ENCODE measurements at regions not wholly inside any gene's neighbourhood (a gene's known extent, or its start where the extent isn't known, plus 50 kb on each side); places are given as distances from the start of the nearest gene placed in this dataset.
A peak's percentile ranks its signal among the peaks of the same experiment; 100 is the strongest.

- H3K4me1 ChIP-seq, result no peaks in the 10 kb centered on the region
- no peaks in the 10 kb centered on the region for H3K27me3 ChIP-seq
- H3K27ac ChIP-seq, result no peak overlapping the region
- TF ChIP-seq, protein P1, sequence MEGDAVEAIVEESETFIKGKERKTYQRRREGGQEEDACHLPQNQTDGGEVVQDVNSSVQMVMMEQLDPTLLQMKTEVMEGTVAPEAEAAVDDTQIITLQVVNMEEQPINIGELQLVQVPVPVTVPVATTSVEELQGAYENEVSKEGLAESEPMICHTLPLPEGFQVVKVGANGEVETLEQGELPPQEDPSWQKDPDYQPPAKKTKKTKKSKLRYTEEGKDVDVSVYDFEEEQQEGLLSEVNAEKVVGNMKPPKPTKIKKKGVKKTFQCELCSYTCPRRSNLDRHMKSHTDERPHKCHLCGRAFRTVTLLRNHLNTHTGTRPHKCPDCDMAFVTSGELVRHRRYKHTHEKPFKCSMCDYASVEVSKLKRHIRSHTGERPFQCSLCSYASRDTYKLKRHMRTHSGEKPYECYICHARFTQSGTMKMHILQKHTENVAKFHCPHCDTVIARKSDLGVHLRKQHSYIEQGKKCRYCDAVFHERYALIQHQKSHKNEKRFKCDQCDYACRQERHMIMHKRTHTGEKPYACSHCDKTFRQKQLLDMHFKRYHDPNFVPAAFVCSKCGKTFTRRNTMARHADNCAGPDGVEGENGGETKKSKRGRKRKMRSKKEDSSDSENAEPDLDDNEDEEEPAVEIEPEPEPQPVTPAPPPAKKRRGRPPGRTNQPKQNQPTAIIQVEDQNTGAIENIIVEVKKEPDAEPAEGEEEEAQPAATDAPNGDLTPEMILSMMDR (IDR thresholded peaks at IDR 0.05), result no peak
- no peak for TF ChIP-seq POLR2A (IDR thresholded peaks at IDR 0.05)
- TF ChIP-seq POLR2AphosphoS5 (IDR thresholded peaks at IDR 0.05), result no peak
- TF ChIP-seq EP300 (IDR thresholded peaks at IDR 0.05; ENCODE audit: low read depth), result no peak
- in situ Hi-C loops (cut with MboI; ENCODE audit: low pct_ligation_motif_present in 1 of 4, low pct_unique_long_range_greater_than_20kb in 1 of 4, low sequenced_read_pairs in 3 of 4) (no loop called here), intact Hi-C loops (cut with DNase I; ENCODE audit: low total_unique reads) (no loop called here)
- H3K9me3 ChIP-seq, result no peaks in the 10 kb centered on the region
- H3K36me3 ChIP-seq, result no peaks in the 10 kb centered on the region
- 63 to 77% methylated on average over 5 of the region's 5 CpGs for WGBS, 2 donors (ENCODE audit: low coverage in 1 of 2)
- no peak overlapping the region for H3K4me3 ChIP-seq
- DNase-seq, result no peak
These were observed 111.7 kb upstream of the STARD3NL start for GRCh38 chr7:38066391-38066790.

DNA sequence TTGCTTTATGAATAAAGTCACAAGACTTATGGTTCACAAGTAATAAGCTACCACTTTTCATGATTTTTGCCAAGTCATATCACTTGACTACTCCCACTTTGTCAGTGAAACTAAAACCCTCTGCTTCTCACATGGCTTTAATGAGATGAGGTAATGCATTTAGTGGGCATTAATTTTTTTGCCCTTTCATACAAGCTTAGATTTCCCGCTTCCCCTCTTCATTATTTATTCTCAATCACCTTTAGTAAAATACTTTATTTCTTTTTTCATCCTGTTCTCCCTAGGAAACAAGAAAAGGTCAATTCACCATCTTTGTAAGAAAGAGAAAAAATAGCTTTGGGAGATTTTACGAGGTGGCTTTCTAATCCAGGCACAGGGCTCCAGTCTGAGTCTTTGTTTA, 109.6 kb upstream of the STARD3NL start:
- intact Hi-C loops (cut with DNase I; ENCODE audit: low total_unique reads), result no loop called here
- Histone ChIP-seq H3K4me3 (no peak overlapping the region), H3K9me3 (no peaks in the 10 kb centered on the region), H3K4me1 (no peaks in the 10 kb centered on the region), H3K27me3 (no peaks in the 10 kb centered on the region), H3K36me3 (no peaks in the 10 kb centered on the region), H3K27ac (no peak overlapping the region)
- in situ Hi-C loops (cut with MboI; ENCODE audit: low pct_ligation_motif_present in 1 of 4, low pct_unique_long_range_greater_than_20kb in 1 of 4, low sequenced_read_pairs in 3 of 4), result no loop called here
- DNase-seq, result no peak
- 77 to 82% methylated on average over 2 of the region's 2 CpGs for WGBS, 2 donors (ENCODE audit: low coverage in 1 of 2)
- TF ChIP-seq POLR2A (IDR thresholded peaks at IDR 0.05), result no peak
- TF ChIP-seq POLR2AphosphoS5 (IDR thresholded peaks at IDR 0.05), result no peak
- TF ChIP-seq EP300 (IDR thresholded peaks at IDR 0.05; ENCODE audit: low read depth), result no peak
- TF ChIP-seq, protein P1 (IDR thresholded peaks at IDR 0.05), result no peak

- no peaks in the 10 kb centered on the region for H3K36me3 ChIP-seq
- no peaks in the 10 kb centered on the region for H3K27me3 ChIP-seq
- intact Hi-C loops (cut with DNase I; ENCODE audit: low total_unique reads), result no loop called here
- WGBS, 2 donors (ENCODE audit: low coverage in 1 of 2), result 80 to 82% methylated on average over 4 to 6 of the region's 6 CpGs
- no peak for DNase-seq
- no peak overlapping the region for H3K4me3 ChIP-seq
- TF ChIP-seq, protein P1 (IDR thresholded peaks at IDR 0.05), result no peak
- TF ChIP-seq POLR2A (IDR thresholded peaks at IDR 0.05) (no peak), POLR2AphosphoS5 (IDR thresholded peaks at IDR 0.05) (no peak), EP300 (IDR thresholded peaks at IDR 0.05; ENCODE audit: low read depth) (no peak)
- H3K27ac ChIP-seq, result no peak overlapping the region
- H3K9me3 ChIP-seq, result no peaks in the 10 kb centered on the region
- no peaks in the 10 kb centered on the region for H3K4me1 ChIP-seq
- in situ Hi-C loops (cut with MboI; ENCODE audit: low pct_ligation_motif_present in 1 of 4, low pct_unique_long_range_greater_than_20kb in 1 of 4, low sequenced_read_pairs in 3 of 4), result no loop called here
These were observed 109.0 kb upstream of the STARD3NL start for GRCh38 chr7:38069052-38069451.

DNA sequence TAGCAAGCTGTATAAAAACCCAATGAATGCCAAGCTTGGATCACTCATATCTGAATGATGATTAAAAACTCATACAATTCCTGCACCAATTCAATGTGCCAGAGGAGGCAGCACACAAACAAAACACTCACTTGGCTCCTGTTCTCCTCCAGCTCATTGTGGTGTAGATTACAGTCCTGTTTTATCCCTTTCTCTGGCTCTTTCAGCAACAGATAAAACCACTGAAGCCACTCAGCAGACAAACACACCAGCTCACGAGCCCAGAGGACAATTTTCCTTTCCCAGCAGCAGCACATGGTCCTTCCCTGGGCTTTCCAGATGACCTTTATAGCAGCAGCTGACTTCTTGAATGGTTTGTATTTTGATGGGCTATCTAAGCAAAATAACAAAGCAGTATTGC, 107.3 kb upstream of the STARD3NL start:
- Histone ChIP-seq H3K9me3 (no peaks in the 10 kb centered on the region), H3K27me3 (no peaks in the 10 kb centered on the region), H3K4me1 (no peaks in the 10 kb centered on the region), H3K36me3 (no peaks in the 10 kb centered on the region), H3K27ac (no peak overlapping the region), H3K4me3 (no peak overlapping the region)
- TF ChIP-seq, protein P1 (IDR thresholded peaks at IDR 0.05), result peak in 3 of 5 experiments; percentile 19 to 34 (median 22)
- no peak for TF ChIP-seq POLR2AphosphoS5 (IDR thresholded peaks at IDR 0.05)
- in situ Hi-C loops (cut with MboI; ENCODE audit: low pct_ligation_motif_present in 1 of 4, low pct_unique_long_range_greater_than_20kb in 1 of 4, low sequenced_read_pairs in 3 of 4), result no loop called here
- intact Hi-C loops (cut with DNase I; ENCODE audit: low total_unique reads), result no loop called here
- DNase-seq, result no peak
- WGBS, 2 donors (ENCODE audit: low coverage in 1 of 2), result 10 to 24% methylated on average over 1 of the region's 1 CpG
